ENCODE measurements at regions not wholly inside any gene's neighbourhood (a gene's known extent, or its start where the extent isn't known, plus 50 kb on each side); places are given as distances from the start of the nearest gene placed in this dataset.
"Not testable (repeated sequence)": the region's sequence is repeated elsewhere in the genome, so short reads cannot be mapped to it uniquely, and the experiment has no call there.

DNA sequence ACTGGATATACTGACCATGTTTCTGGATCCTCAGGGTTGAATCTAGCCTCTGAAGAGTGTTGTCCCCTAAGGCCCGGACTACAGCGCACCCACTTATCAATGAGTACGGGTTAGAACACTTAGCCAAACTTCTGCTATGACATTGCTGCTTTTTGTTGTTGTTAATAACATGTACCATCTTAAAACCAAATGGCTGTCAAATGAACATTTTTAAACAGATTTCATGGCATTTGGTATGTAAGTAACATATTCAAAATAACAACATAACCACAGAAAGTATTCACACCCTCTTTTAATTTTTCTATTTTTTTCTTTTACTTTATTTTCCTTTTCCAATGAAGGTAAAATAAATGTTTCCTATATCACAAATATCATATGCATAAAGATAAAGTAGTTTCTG is 1292.5 kb upstream of the TENM4 start:
- Histone ChIP-seq H3K4me1 (no peaks in the 10 kb centered on the region), H3K4me3 (no peak overlapping the region), H3K9me3 (no peaks in the 10 kb centered on the region), H3K36me3 (replicated peaks) (no peaks in the 10 kb centered on the region), H3K27me3 (ENCODE audit: low read depth) (no peaks in the 10 kb centered on the region)
- in situ Hi-C loops (cut with MboI; ENCODE audit: low sequenced_read_pairs), result no loop called here
- DNase-seq (ENCODE audit: low spot score in 2 of 2), result no peak

DNA sequence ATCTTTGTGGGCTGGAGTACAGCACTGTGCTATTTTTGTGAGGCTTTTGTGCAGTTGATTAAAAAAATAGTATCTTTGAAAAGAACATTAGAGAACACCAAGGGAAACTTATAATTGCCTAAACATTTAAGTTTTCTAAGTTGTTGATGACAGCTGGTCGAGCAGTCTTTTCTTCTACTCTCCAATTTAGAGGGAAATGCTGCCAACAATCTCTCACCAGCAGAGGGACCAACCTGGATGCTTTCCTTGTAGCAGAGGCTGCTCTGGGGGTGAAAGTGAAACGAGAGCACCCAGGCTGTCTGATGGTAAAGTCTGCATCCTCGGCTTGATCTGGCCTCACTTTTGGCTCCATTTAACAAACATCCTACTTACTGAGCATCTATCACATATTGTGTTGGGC is 1286.5 kb upstream of the TENM4 start:
- H3K4me1 ChIP-seq, result no peaks in the 10 kb centered on the region
- in situ Hi-C loops (cut with MboI; ENCODE audit: low sequenced_read_pairs), result no loop called here
- H3K9me3 ChIP-seq, result no peaks in the 10 kb centered on the region
- peak in 1 of 2 experiments; percentile 20 for DNase-seq (ENCODE audit: low spot score in 2 of 2)
- H3K4me3 ChIP-seq, result no peak overlapping the region
- no peaks in the 10 kb centered on the region for H3K36me3 ChIP-seq (replicated peaks)
- H3K27me3 ChIP-seq (ENCODE audit: low read depth), result no peaks in the 10 kb centered on the region

DNA sequence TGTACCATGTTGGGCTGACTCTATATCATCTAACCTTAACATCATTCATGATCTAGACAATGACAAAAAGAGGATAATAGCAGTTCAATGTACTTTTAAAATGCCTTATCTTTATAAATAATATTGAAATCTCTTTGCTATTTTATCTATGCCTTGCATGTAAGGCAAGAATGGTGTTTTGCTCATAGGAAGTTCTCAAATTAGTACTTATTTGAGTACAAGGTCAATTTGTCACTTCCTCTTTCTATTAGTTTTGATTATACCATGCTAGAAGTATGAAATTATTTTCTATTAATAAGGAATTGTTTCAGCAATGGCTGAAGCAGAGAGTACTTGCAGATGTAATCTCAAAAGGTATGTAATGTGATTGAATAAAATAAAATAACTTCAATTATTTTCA is 1285.4 kb upstream of the TENM4 start:
- DNase-seq (ENCODE audit: low spot score in 2 of 2), result no peak
- no peak overlapping the region for H3K4me3 ChIP-seq
- no peaks in the 10 kb centered on the region for H3K27me3 ChIP-seq (ENCODE audit: low read depth)
- no peaks in the 10 kb centered on the region for H3K36me3 ChIP-seq (replicated peaks)
- in situ Hi-C loops (cut with MboI; ENCODE audit: low sequenced_read_pairs), result no loop called here
- H3K4me1 ChIP-seq, result no peaks in the 10 kb centered on the region
- no peaks in the 10 kb centered on the region for H3K9me3 ChIP-seq

- Histone ChIP-seq H3K27me3 (ENCODE audit: low read depth) (no peaks in the 10 kb centered on the region), H3K36me3 (replicated peaks) (no peaks in the 10 kb centered on the region), H3K4me3 (no peak overlapping the region), H3K9me3 (no peaks in the 10 kb centered on the region), H3K4me1 (no peaks in the 10 kb centered on the region)
- in situ Hi-C loops (cut with MboI; ENCODE audit: low sequenced_read_pairs), result no loop called here
- DNase-seq (ENCODE audit: low spot score in 2 of 2), result no peak
Observed at GRCh38 chr11:80724366-80724765, 1283.5 kb upstream of the TENM4 start.

DNA sequence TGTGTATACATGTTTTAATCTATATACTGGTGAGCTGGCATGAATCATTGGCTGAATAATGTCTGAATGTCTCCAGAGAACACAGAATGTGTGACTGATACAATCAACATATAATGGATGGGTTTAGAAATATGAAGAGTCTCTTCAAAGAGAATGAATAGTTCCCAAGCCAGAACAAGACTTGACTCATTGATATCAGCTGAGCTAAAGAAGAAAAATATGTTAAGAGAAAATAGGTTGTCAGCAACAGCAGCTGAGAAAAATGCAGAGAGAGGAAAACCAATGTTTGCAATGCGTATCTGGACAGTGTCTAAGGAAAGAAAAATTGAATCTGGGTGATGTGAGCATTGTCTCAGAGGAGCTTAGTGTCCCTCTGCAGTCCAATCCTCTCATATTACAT is 1281.8 kb upstream of the TENM4 start:
- no peak overlapping the region for H3K4me3 ChIP-seq
- no peaks in the 10 kb centered on the region for H3K9me3 ChIP-seq
- H3K4me1 ChIP-seq, result no peaks in the 10 kb centered on the region
- no peaks in the 10 kb centered on the region for H3K36me3 ChIP-seq (replicated peaks)
- DNase-seq (ENCODE audit: low spot score in 2 of 2), result no peak
- no peaks in the 10 kb centered on the region for H3K27me3 ChIP-seq (ENCODE audit: low read depth)
- in situ Hi-C loops (cut with MboI; ENCODE audit: low sequenced_read_pairs), result no loop called here

GRCh38 chr11:80720295-80720694 is 1279.5 kb upstream of the TENM4 start:
- in situ Hi-C loops (cut with MboI; ENCODE audit: low sequenced_read_pairs), result no loop called here
- H3K27me3 ChIP-seq (ENCODE audit: low read depth), result no peaks in the 10 kb centered on the region
- no peaks in the 10 kb centered on the region for H3K4me1 ChIP-seq
- no peaks in the 10 kb centered on the region for H3K9me3 ChIP-seq
- no peak for DNase-seq (ENCODE audit: low spot score in 2 of 2)
- H3K4me3 ChIP-seq, result no peak overlapping the region
- H3K36me3 ChIP-seq (replicated peaks), result no peaks in the 10 kb centered on the region

- no peaks in the 10 kb centered on the region for H3K9me3 ChIP-seq
- DNase-seq (ENCODE audit: low spot score in 2 of 2), result peak; percentile 13 to 47
- H3K36me3 ChIP-seq (replicated peaks), result no peaks in the 10 kb centered on the region
- in situ Hi-C loops (cut with MboI; ENCODE audit: low sequenced_read_pairs), result no loop called here
- no peaks in the 10 kb centered on the region for H3K27me3 ChIP-seq (ENCODE audit: low read depth)
- H3K4me3 ChIP-seq, result no peak overlapping the region
- H3K4me1 ChIP-seq, result no peaks in the 10 kb centered on the region
Observed at GRCh38 chr11:80719292-80719646, 1278.4 kb upstream of the TENM4 start.

DNA sequence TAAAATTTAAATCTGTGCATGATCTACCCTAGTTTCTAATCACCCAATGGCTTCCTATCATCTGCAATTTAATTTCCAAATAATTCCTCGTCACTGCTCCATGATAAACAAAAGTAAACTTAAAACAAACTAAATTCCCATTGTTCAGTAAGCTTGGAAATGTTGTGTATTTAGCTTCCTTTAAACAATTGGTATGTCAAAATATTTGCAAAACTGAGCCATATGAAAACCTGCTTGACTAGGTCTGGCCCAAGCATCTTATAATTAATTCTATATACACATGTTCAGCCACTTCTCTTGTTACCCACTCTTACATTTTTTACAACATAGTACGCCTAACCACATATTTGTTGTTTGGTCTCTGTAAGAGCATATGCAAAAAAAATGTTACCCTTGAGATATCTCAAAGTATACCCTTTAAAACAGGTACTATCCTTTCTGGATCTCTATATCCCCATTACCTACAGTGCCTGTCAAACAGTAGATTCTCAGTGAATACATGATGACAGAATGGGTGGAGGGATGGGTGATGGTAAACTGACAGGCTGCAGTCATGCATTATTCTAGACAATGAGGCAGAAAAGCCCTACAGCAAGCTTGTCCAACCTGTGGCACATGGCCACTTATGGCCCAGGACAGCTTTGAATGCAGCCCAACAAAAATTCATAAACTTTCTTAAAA is 1277.9 kb upstream of the TENM4 start:
- Histone ChIP-seq H3K4me1 (no peaks in the 10 kb centered on the region), H3K4me3 (no peak overlapping the region), H3K9me3 (no peaks in the 10 kb centered on the region), H3K27me3 (ENCODE audit: low read depth) (no peaks in the 10 kb centered on the region), H3K36me3 (replicated peaks) (no peaks in the 10 kb centered on the region)
- peak in 1 of 2 experiments; percentile 4 for DNase-seq (ENCODE audit: low spot score in 2 of 2)
- in situ Hi-C loops (cut with MboI; ENCODE audit: low sequenced_read_pairs), result no loop called here

DNA sequence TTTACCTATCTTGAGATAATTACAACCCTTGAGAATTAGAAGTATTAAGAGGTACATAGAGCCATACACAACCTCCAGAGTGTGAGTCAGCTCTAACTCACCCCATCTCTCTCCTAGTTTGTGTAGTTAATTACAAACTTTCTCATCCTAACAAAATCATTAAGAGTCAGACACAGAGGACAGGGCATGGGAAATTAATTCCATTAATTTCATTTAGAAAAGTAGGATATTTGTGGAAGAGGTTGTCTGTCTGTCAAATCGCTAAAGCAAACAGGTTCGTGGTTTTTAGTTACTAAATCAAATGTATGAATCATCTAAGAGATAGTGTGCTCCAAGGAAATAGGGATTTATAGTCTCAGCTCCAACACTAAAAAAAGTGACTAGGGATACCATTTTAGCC is 1261.4 kb upstream of the TENM4 start:
- Histone ChIP-seq H3K27me3 (ENCODE audit: low read depth) (no peaks in the 10 kb centered on the region), H3K4me1 (peaks cover 13% of the 10 kb centered on the region), H3K4me3 (no peak overlapping the region), H3K9me3 (no peaks in the 10 kb centered on the region), H3K36me3 (replicated peaks) (no peaks in the 10 kb centered on the region)
- in situ Hi-C loops (cut with MboI; ENCODE audit: low sequenced_read_pairs), result no loop called here
- DNase-seq (ENCODE audit: low spot score in 2 of 2), result no peak

DNA sequence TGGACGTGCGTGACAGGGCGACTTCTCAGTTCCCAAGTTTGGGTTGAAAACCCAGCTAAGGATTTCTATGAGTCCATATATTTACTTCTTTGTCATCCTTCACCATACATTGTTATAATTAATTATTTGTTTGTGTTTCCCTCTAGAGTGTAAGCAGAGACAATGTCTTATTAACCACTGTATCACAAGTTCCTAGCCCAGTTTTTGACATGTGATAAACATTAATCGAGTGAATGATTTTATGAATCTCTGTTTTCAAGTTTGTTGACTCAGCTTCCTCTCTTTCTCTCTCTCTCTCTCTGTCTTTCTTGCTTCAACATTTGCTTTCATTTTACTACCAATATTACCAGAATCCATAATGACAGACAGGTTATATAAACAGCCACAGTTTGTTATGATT is 1259.6 kb upstream of the TENM4 start:
- Histone ChIP-seq H3K9me3 (no peaks in the 10 kb centered on the region), H3K27me3 (ENCODE audit: low read depth) (no peaks in the 10 kb centered on the region), H3K36me3 (replicated peaks) (no peaks in the 10 kb centered on the region), H3K4me3 (no peak overlapping the region), H3K4me1 (peaks cover 13% of the 10 kb centered on the region)
- no peak for DNase-seq (ENCODE audit: low spot score in 2 of 2)
- in situ Hi-C loops (cut with MboI; ENCODE audit: low sequenced_read_pairs), result no loop called here

- H3K27me3 ChIP-seq (ENCODE audit: low read depth); H3K4me3 ChIP-seq; H3K9me3 ChIP-seq; H3K36me3 ChIP-seq (replicated peaks); in situ Hi-C loops (cut with MboI; ENCODE audit: low sequenced_read_pairs): not testable (repeated sequence)
- H3K4me1 ChIP-seq, result peaks cover 13% of the 10 kb centered on the region
- DNase-seq (ENCODE audit: low spot score in 2 of 2), result peak; percentile 57 to 59
Observed at GRCh38 chr11:80699406-80700177, 1258.8 kb upstream of the TENM4 start.

- H3K9me3 ChIP-seq, result no peaks in the 10 kb centered on the region
- in situ Hi-C loops (cut with MboI; ENCODE audit: low sequenced_read_pairs), result no loop called here
- DNase-seq (ENCODE audit: low spot score in 2 of 2), result no peak
- H3K36me3 ChIP-seq (replicated peaks), result no peaks in the 10 kb centered on the region
- no peak overlapping the region for H3K4me3 ChIP-seq
- H3K4me1 ChIP-seq, result peaks cover 13% of the 10 kb centered on the region
- no peaks in the 10 kb centered on the region for H3K27me3 ChIP-seq (ENCODE audit: low read depth)
Observed at GRCh38 chr11:80698637-80699036, 1257.8 kb upstream of the TENM4 start.

DNA sequence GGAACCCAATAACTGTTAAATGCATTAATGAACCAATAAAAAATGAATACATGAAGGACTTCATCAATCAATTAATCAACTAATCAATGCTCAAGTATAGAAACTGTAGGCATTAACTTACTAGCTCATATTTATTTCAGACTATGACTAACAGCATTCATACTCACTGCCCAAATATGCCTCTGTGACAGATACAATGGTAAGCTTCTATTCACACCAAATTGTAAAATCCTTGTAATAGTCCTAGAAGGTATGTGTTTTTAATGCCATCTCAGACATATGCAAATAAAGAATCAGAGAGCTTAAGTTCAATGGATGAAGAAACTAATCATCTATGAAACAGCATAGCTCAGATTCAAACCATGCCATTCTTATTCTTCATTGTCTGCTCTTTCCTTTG is 1253.6 kb upstream of the TENM4 start:
- H3K4me1 ChIP-seq, result peaks cover 2% of the 10 kb centered on the region
- no peak overlapping the region for H3K4me3 ChIP-seq
- no peaks in the 10 kb centered on the region for H3K27me3 ChIP-seq (ENCODE audit: low read depth)
- no peaks in the 10 kb centered on the region for H3K9me3 ChIP-seq
- H3K36me3 ChIP-seq (replicated peaks), result no peaks in the 10 kb centered on the region
- in situ Hi-C loops (cut with MboI; ENCODE audit: low sequenced_read_pairs), result no loop called here
- DNase-seq (ENCODE audit: low spot score in 2 of 2), result no peak

DNA sequence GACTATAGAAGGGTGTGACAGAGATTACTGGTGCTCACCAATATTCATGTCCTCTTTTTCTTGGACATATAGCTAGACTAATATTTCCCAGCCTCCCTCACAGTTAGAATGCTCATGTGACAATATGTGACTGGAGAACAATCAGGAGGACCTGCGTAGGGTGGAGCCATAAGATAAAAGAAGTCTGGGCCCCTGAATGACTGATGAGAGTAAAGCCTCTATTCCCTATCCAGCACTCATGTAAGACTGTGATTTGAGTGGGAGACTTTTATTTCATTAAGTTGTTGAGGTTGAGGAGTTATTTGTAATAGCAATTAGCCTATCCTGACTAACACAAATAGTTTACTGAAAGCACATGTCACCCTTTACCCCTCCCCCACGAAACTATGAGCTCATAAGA is 1247.1 kb upstream of the TENM4 start:
- Histone ChIP-seq H3K27me3 (ENCODE audit: low read depth) (no peaks in the 10 kb centered on the region), H3K4me1 (no peaks in the 10 kb centered on the region), H3K36me3 (replicated peaks) (no peaks in the 10 kb centered on the region), H3K9me3 (no peaks in the 10 kb centered on the region), H3K4me3 (no peak overlapping the region)
- in situ Hi-C loops (cut with MboI; ENCODE audit: low sequenced_read_pairs), result no loop called here
- DNase-seq (ENCODE audit: low spot score in 2 of 2), result no peak

All from HAP-1 (cell line).